Keratinocyte (primary cell): ENCODE measurements at regions not wholly inside any gene's neighbourhood (a gene's known extent, or its start where the extent isn't known, plus 50 kb on each side); places are given as distances from the start of the nearest gene placed in this dataset.

Experiments used
- DNase-seq: peaks from one replicate; pipeline ENCODE4 v3.0.0-alpha.2; 2011; ENCODE audit warnings: low read depth, missing footprints, low spot score
- FAIRE-seq: peaks from 2 replicates; lab custom pipeline; 2011; peaks lifted over from hg19 to GRCh38; lab: Jason Lieb, UNC
- H2AFZ ChIP-seq: 2 replicates; pipeline ENCODE4 v1.6.0; 2012; ENCODE audit warnings: low read length, control low read depth, inconsistent platforms; ENCODE audit not compliant: control insufficient read depth
- H3K27ac ChIP-seq: 2 replicates; pipeline ENCODE4 v1.5.1; 2011; ENCODE audit warnings: low read length; ENCODE audit not compliant: control insufficient read depth, insufficient read depth
- H3K27me3 ChIP-seq: 3 replicates; pipeline ENCODE4 v1.6.0; 2011; ENCODE audit warnings: low read length; ENCODE audit not compliant: control insufficient read depth, insufficient read depth; ENCODE audit errors: extremely low read depth
- H3K36me3 ChIP-seq, 2 experiments: 2 replicates in 1 of 2; 3 replicates in 1 of 2; pipeline ENCODE4 v1.5.1; 2011; ENCODE audit warnings: low read length in 2 of 2, mild to moderate bottlenecking in 1 of 2; ENCODE audit not compliant: control insufficient read depth in 2 of 2, insufficient read depth in 2 of 2; ENCODE audit errors: extremely low read depth in 1 of 2
- H3K4me1 ChIP-seq: 3 replicates; pipeline ENCODE4 v1.5.1; 2011; ENCODE audit warnings: low read length; ENCODE audit not compliant: control insufficient read depth, insufficient read depth; ENCODE audit errors: extremely low read depth
- H3K4me2 ChIP-seq: 3 replicates; pipeline ENCODE4 v1.6.0; 2011; ENCODE audit warnings: low read depth, low read length; ENCODE audit not compliant: control insufficient read depth, insufficient read depth; ENCODE audit errors: extremely low read depth
- H3K4me3 ChIP-seq, 3 experiments: fragments of 200-600 bp in 1 of 3; sonication (generic) in 1 of 3; 2 replicates in 2 of 3; 3 replicates in 1 of 3; pipeline ENCODE4 v1.5.1; 2011 to 2016; ENCODE audit warnings: low read length in 3 of 3, mild to moderate bottlenecking in 3 of 3, control low read depth in 2 of 3, inconsistent platforms in 1 of 3, low read depth in 1 of 3, mixed read lengths in 1 of 3, mixed run types in 1 of 3, moderate library complexity in 1 of 3; ENCODE audit not compliant: control insufficient read depth in 2 of 3, insufficient read depth in 2 of 3; ENCODE audit errors: extremely low read depth in 1 of 3
- H3K79me2 ChIP-seq: 2 replicates; pipeline ENCODE4 v1.6.0; 2012; ENCODE audit warnings: low read length; ENCODE audit not compliant: control insufficient read depth, insufficient read depth
- H3K9ac ChIP-seq: 3 replicates; pipeline ENCODE4 v1.6.0; 2011; ENCODE audit warnings: low read length; ENCODE audit not compliant: control insufficient read depth, insufficient read depth; ENCODE audit errors: extremely low read depth
- H3K9me1 ChIP-seq: 3 replicates; pipeline ENCODE4 v1.6.0; 2011; ENCODE audit warnings: low read length; ENCODE audit not compliant: control insufficient read depth, insufficient read depth; ENCODE audit errors: extremely low read depth
- H3K9me3 ChIP-seq: 2 replicates; pipeline ENCODE4 v1.5.1; 2012; ENCODE audit warnings: low read depth, low read length; ENCODE audit not compliant: control insufficient read depth
- H4K20me1 ChIP-seq: 3 replicates; pipeline ENCODE4 v1.6.0; 2011; ENCODE audit warnings: low read length; ENCODE audit not compliant: control insufficient read depth, insufficient read depth; ENCODE audit errors: extremely low read depth
- CTCF ChIP-seq, 3 experiments: IDR thresholded peaks in 1 of 3; conservative IDR thresholded peaks in 1 of 3; optimal IDR thresholded peaks in 1 of 3; 2 replicates in 2 of 3; 3 replicates in 1 of 3; pipeline versions ENCODE3 to v1.5.1; 2011; ENCODE audit warnings: low read length in 3 of 3, mild to moderate bottlenecking in 3 of 3, moderate library complexity in 2 of 3, control low read depth in 1 of 3, inconsistent platforms in 1 of 3; ENCODE audit not compliant: insufficient read depth in 2 of 3; ENCODE audit errors: extremely low read depth in 1 of 3
- EZH2 ChIP-seq: IDR thresholded peaks from one replicate; pipeline ENCODE4 v1.6.1; 2012; ENCODE audit warnings: inconsistent platforms, mild to moderate bottlenecking, low read length, moderate library complexity
- dilution Hi-C: fragments of 300-500 bp; cut with MboI; formaldehyde crosslinking; loops from one replicate; pipeline ENCODE4 v1.7.0; 2020; ENCODE audit warnings: low sequenced_read_pairs; ENCODE audit not compliant: extremely low pct_ligation_motif_present

- FAIRE-seq (no peak), DNase-seq (no peak)
- no peak overlapping the region for H3K27ac ChIP-seq
- no peak overlapping the region for H2AFZ ChIP-seq
- H3K79me2 ChIP-seq: no peaks in the 10 kb centered on the region
- H3K4me1 ChIP-seq: no peaks in the 10 kb centered on the region
- no peaks in the 10 kb centered on the region for H3K36me3 ChIP-seq
- no peak overlapping the region for H3K9ac ChIP-seq
- H3K9me1 ChIP-seq: no peaks in the 10 kb centered on the region
- dilution Hi-C loops: no loop called here
- no peaks in the 10 kb centered on the region for H3K27me3 ChIP-seq
- TF ChIP-seq EZH2 (no peak), CTCF (optimal IDR thresholded peaks at IDR 0.05 in 1 of 3, IDR thresholded peaks at IDR 0.05 in 1 of 3, conservative IDR thresholded peaks at IDR 0.05 in 1 of 3; ENCODE audit: extremely low read depth in 1 of 3, insufficient read depth in 2 of 3, low read length in 3 of 3) (no peak)
- no peaks in the 10 kb centered on the region for H3K9me3 ChIP-seq
- no peak overlapping the region for H3K4me3 ChIP-seq
- H3K4me2 ChIP-seq: no peak overlapping the region
- H4K20me1 ChIP-seq: no peaks in the 10 kb centered on the region
These were observed 554.4 kb upstream of the SORCS1 start for GRCh38 chr10:107718864-107719263.

- Histone ChIP-seq H3K4me1 (no peaks in the 10 kb centered on the region), H3K9me3 (peaks cover 2% of the 10 kb centered on the region), H3K9ac (no peak overlapping the region), H3K27ac (no peak overlapping the region), H3K4me2 (no peak overlapping the region), H2AFZ (no peak overlapping the region), H3K4me3 (no peak overlapping the region), H3K27me3 (no peaks in the 10 kb centered on the region), H3K36me3 (no peaks in the 10 kb centered on the region), H3K79me2 (no peaks in the 10 kb centered on the region), H4K20me1 (no peaks in the 10 kb centered on the region), H3K9me1 (no peaks in the 10 kb centered on the region)
- dilution Hi-C loops: no loop called here
- TF ChIP-seq EZH2: no peak
- TF ChIP-seq CTCF (optimal IDR thresholded peaks at IDR 0.05 in 1 of 3, IDR thresholded peaks at IDR 0.05 in 1 of 3, conservative IDR thresholded peaks at IDR 0.05 in 1 of 3; ENCODE audit: extremely low read depth in 1 of 3, insufficient read depth in 2 of 3, low read length in 3 of 3): no peak
- DNase-seq (no peak), FAIRE-seq (no peak)
These were observed 552.5 kb upstream of the SORCS1 start for GRCh38 chr10:107717046-107717445.
